ENCODE measurements at regions not wholly inside any gene's neighbourhood (a gene's known extent, or its start where the extent isn't known, plus 50 kb on each side); places are given as distances from the start of the nearest gene placed in this dataset.

DNA sequence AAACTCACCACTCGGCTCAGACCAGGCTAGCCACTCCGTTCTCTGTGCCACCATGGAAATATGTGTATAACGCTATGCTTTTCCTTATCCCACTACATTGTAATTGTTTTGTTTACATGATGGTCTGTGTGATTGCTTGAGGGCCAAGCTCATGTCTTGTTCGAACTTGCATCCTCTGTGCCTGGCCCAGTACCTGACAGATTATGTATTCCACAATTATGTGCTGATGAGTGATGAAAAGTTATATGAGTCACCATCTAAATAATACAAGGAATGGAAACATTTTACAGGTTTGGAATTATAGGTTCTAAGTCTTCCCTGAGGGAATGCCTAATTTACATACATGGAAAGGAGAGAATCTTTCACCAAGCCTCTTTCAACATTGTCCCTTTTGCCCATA lies 137.4 kb downstream of the C7orf25 start:
- Mint-ChIP-seq H3K9me3 (peaks cover 7% of the 10 kb centered on the region), H3K4me1 (ENCODE audit: low read depth) (no peaks in the 10 kb centered on the region), H3K36me3 (ENCODE audit: low read depth) (no peaks in the 10 kb centered on the region), H3K4me3 (no peak overlapping the region), H3K27me3 (no peaks in the 10 kb centered on the region), H3K27ac (no peak overlapping the region)

DNA sequence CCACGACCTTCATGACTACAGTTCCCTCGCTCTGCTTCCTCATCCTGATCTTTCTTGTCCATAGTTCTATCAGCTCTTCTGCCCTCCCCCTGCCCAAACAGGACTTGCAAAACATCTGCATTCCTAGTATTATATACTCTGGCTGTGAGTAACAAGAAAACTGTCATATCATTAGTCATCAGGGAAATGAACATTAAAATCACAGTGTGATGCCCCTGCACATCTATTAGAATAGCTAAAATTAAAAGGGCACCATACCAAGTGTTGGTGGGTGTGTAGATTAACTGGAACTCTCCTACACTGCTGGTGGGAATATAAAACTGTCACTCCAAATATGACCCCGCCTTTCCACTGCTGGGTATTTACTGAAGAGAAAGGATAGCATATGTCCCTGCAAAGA lies 141.8 kb downstream of the C7orf25 start:
- H3K36me3 Mint-ChIP-seq (ENCODE audit: low read depth), result no peaks in the 10 kb centered on the region
- H3K9me3 Mint-ChIP-seq, result no peaks in the 10 kb centered on the region
- no peaks in the 10 kb centered on the region for H3K4me1 Mint-ChIP-seq (ENCODE audit: low read depth)
- no peak overlapping the region for H3K27ac Mint-ChIP-seq
- peaks cover 7% of the 10 kb centered on the region for H3K27me3 Mint-ChIP-seq
- H3K4me3 Mint-ChIP-seq, result no peak overlapping the region

DNA sequence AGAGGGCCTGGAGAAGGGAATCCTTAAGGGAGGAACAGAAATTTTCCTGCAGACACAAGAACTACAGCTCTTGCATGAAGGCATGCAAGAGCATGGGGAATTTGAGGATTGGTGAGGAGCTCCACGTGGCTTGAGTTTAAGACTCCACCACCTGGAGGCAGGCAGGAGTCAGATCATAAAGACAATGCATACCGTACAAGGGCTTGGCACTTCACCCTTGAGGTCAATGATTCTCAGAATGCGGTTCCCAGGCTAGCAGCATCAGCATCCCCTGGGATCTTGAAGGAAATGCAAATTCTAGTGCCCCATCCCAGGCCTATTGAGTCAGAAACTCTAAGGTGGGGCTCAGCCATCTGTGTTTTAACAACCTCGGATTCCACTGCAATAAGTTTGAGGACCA lies 143.8 kb downstream of the C7orf25 start:
- Mint-ChIP-seq H3K4me1 (ENCODE audit: low read depth) (peaks cover 5% of the 10 kb centered on the region), H3K9me3 (peaks cover 10% of the 10 kb centered on the region), H3K27ac (no peak overlapping the region), H3K36me3 (ENCODE audit: low read depth) (no peaks in the 10 kb centered on the region), H3K27me3 (peaks cover 24% of the 10 kb centered on the region), H3K4me3 (no peak overlapping the region)

DNA sequence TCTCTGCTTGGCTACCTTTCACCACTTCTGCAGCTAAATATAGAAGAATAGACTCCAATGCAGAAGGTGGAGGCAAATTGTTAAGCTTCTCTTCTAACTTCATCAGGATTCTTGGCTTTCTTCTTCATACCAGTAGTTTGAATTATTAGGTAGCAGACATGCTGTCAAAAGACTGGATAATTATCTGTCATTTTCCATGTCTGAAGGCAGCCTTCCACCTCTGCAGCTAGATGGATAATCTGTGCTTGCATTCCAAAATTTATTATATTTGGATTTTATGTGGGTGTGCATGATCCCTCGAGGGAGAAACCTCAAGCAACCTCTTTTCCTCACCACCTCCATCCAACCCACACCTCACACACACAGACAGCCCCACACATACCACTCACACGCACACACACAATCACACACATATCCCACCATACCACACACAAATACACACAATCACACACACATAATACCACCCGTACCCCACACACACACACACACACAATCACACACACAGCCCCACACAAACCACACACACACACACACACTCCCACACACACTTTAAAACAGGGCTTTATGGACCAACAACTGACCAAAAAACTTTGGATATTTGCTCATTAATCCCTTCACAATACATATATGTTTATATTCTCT lies 145.0 kb downstream of the C7orf25 start:
- Mint-ChIP-seq H3K9me3 (peaks cover 10% of the 10 kb centered on the region), H3K27ac (no peak overlapping the region), H3K27me3 (peaks cover 28% of the 10 kb centered on the region), H3K4me1 (ENCODE audit: low read depth) (peaks cover 12% of the 10 kb centered on the region), H3K4me3 (no peak overlapping the region), H3K36me3 (ENCODE audit: low read depth) (no peaks in the 10 kb centered on the region)

DNA sequence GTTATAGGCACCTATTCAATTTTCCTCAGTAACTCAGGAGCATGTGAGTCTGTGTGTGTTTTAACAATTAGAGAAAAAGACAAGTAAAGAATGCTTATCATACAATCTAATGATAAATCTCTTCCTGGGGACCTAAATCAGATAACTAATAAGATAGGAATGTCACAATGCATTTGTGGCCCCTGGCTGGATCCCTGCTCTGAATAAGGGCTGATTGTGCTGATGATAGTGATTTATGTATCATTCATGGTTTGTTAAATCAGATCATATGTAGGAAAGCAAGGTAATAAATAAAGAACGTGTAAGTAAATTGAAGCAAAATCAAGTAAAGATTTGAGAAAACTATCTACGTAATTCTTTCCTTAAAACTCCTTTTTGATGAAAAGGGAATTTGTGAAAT lies 145.9 kb downstream of the C7orf25 start:
- no peak overlapping the region for H3K27ac Mint-ChIP-seq
- H3K9me3 Mint-ChIP-seq, result peaks cover 10% of the 10 kb centered on the region
- H3K4me1 Mint-ChIP-seq (ENCODE audit: low read depth), result peaks cover 12% of the 10 kb centered on the region
- H3K36me3 Mint-ChIP-seq (ENCODE audit: low read depth), result no peaks in the 10 kb centered on the region
- H3K4me3 Mint-ChIP-seq, result no peak overlapping the region
- peaks cover 28% of the 10 kb centered on the region for H3K27me3 Mint-ChIP-seq

DNA sequence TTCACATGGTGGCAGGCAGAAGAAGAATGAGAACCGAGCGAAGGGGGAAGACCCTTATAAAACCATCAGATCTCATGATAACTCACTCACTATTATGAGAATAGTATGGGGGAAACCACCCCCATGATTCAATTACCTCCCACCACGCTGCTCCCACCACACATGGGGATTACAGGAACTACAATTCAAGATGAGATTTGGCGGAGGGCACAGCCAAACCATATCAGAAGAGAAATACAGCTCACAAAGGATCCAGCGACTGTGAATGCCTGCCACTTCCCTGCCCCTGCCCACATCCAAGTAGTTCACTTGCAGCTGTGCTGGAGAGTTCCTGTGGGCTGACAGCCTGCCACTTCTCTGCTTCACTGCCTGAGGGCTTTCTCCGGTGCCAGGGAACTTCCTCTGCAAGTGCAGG lies 148.7 kb downstream of the C7orf25 start:
- H3K9me3 Mint-ChIP-seq, result peaks cover 10% of the 10 kb centered on the region
- no peak overlapping the region for H3K27ac Mint-ChIP-seq
- H3K4me3 Mint-ChIP-seq, result no peak overlapping the region
- peaks cover 35% of the 10 kb centered on the region for H3K27me3 Mint-ChIP-seq
- no peaks in the 10 kb centered on the region for H3K36me3 Mint-ChIP-seq (ENCODE audit: low read depth)
- peaks cover 12% of the 10 kb centered on the region for H3K4me1 Mint-ChIP-seq (ENCODE audit: low read depth)

DNA sequence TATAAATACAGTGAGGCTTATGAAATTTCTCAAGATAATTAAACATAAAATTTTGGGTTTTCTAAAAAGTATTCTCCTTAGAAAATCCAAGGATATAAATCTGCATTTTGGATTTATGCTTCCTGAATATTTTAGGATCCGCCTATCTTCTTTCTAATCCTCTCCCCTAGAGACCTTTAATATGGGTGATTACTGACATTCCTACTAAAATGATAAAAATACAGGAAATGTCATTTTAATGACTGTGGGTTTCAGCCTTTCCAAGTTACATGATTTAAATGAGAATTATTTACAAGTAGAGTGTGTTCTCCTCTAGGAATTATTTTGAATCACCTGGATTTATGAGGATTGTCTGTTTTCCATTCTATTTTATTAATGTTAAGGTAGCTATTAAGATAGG lies 150.4 kb downstream of the C7orf25 start:
- Mint-ChIP-seq H3K27ac (no peak overlapping the region), H3K27me3 (peaks cover 37% of the 10 kb centered on the region), H3K4me1 (ENCODE audit: low read depth) (peaks cover 12% of the 10 kb centered on the region), H3K4me3 (no peak overlapping the region), H3K36me3 (ENCODE audit: low read depth) (no peaks in the 10 kb centered on the region), H3K9me3 (peaks cover 10% of the 10 kb centered on the region)

DNA sequence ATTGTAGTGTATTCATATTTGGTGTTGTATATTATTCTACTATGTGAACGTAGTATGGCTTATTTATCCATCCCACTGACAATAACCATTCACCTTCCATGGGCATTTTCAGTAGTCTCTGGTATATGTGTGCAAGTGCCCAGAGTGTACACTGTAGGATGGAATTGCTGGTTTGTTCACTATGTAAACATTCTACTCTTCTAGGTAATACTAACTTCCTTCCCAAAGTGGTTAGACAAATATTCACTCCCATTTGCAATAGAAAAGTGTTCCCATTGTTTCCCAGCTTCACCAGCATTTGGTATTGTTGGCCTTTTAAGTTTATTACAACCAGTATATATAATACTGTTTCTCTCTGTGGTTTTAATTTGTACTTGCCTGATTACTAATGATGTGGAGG lies 153.7 kb downstream of the C7orf25 start:
- Mint-ChIP-seq H3K4me3 (no peak overlapping the region), H3K4me1 (ENCODE audit: low read depth) (peaks cover 8% of the 10 kb centered on the region), H3K27me3 (peaks cover 18% of the 10 kb centered on the region), H3K9me3 (no peaks in the 10 kb centered on the region), H3K36me3 (ENCODE audit: low read depth) (no peaks in the 10 kb centered on the region), H3K27ac (no peak overlapping the region)

DNA sequence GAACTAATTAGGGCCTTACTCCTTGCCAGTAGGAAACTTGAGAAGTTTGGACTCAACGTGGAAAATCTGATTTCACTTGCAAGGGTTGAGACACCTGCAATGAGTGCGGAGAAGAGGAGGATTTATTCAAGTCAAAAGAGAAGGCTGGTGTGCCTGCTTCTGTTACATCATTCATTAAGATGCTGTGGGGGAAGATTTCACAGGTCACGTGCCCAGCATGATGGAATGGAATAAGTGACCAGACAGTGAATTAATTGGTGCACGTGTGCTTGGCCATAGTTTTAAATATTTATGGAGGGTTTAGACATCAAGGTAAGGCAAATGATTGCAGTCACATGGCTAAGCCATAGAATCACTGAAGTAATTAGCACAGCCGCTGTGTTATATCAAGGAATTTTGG lies 155.0 kb downstream of the C7orf25 start:
- H3K36me3 Mint-ChIP-seq (ENCODE audit: low read depth), result no peaks in the 10 kb centered on the region
- no peaks in the 10 kb centered on the region for H3K9me3 Mint-ChIP-seq
- no peak overlapping the region for H3K4me3 Mint-ChIP-seq
- H3K27me3 Mint-ChIP-seq, result peaks cover 14% of the 10 kb centered on the region
- no peaks in the 10 kb centered on the region for H3K4me1 Mint-ChIP-seq (ENCODE audit: low read depth)
- no peak overlapping the region for H3K27ac Mint-ChIP-seq

DNA sequence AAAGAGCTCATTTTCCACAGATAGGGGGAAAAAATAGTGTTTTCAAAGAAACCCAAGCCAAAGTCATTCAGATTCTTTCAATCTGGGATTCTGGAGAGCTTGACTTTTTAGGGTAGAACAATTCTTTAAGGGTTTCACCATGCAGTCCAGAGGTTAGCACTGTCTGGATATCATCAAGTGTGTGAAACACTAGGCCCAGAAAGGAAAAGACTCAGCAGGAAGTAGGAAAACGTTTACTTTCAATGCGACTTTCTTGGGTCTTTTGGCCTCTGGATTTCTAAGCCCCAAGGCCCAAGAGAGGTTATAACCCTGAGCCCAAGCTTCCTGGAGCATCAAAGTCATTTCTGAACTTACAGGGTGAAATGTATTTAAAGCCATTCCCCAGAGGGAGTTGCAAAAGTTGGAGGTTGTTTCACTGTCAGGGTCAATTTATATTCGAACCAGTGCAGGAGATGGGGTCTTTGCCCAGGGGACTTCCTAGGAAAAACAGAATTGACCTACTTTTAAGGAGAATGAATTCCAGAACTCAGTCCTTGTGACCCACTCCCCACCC lies 158.0 kb downstream of the C7orf25 start:
- Mint-ChIP-seq H3K4me1 (ENCODE audit: low read depth) (no peaks in the 10 kb centered on the region), H3K27me3 (peaks cover 11% of the 10 kb centered on the region), H3K9me3 (peaks cover 5% of the 10 kb centered on the region), H3K27ac (no peak overlapping the region), H3K4me3 (no peak overlapping the region), H3K36me3 (ENCODE audit: low read depth) (no peaks in the 10 kb centered on the region)

DNA sequence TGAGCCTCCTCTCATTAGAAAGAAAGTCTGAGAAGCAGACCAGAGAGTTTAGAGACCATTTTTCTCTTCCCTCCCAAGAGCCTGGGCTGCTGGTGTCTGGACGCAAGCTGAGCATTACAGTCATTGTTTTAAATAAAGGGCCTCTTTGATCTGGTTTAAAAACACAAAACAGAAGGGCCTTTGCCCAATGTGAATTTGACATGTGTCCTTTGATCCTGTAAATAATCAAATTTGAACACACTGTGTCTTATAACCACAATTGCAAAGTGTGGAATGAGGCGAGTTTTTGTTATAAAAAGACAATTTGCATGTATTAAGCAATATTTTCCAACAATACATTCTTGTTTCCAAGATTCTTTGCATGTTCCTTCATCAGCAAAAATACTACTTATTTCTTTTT lies 158.5 kb downstream of the C7orf25 start:
- H3K4me3 Mint-ChIP-seq, result no peak overlapping the region
- H3K9me3 Mint-ChIP-seq, result peaks cover 5% of the 10 kb centered on the region
- no peaks in the 10 kb centered on the region for H3K36me3 Mint-ChIP-seq (ENCODE audit: low read depth)
- H3K4me1 Mint-ChIP-seq (ENCODE audit: low read depth), result no peaks in the 10 kb centered on the region
- H3K27ac Mint-ChIP-seq, result no peak overlapping the region
- H3K27me3 Mint-ChIP-seq, result peaks cover 11% of the 10 kb centered on the region

DNA sequence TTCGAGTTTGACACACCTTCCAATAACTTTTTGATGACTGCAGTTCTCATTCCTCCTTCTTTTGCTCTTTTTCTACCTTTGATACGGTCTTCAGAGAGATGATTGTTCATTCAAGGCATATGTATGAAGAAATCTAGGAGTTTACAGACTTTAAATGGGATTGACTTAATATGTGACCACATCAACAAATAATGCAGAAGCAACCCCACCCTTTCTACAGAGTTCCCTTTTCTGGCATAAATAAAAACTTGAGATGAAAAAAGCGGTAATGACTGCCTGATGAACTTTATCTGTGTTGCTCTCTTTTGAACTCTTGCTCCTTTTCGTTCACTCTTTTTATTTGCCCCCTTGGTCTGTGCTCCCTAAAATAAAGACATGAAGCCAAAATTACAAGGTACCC lies 161.7 kb downstream of the C7orf25 start:
- Mint-ChIP-seq H3K4me3 (no peak overlapping the region), H3K27me3 (peaks cover 3% of the 10 kb centered on the region), H3K4me1 (ENCODE audit: low read depth) (no peaks in the 10 kb centered on the region), H3K9me3 (peaks cover 9% of the 10 kb centered on the region), H3K36me3 (ENCODE audit: low read depth) (no peaks in the 10 kb centered on the region), H3K27ac (no peak overlapping the region)

DNA sequence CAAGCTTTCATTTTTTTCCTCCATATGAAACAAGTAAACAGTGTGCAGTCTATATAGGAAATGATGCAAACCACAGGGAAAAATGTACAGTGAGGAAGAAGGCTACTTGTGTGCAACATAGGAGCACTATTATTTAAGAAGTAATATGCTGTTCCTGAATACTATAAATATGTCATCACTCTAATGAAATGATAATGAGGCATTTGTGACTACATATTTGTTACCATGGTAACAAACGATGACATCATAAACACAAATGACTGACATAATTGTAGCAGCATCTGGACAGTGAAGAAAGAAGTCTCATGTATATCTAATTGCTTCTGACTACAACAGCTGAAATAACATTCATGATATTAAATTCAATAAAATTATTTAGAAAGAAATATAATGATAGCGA lies 164.8 kb downstream of the C7orf25 start:
- Mint-ChIP-seq H3K4me3 (no peak overlapping the region), H3K9me3 (peaks cover 9% of the 10 kb centered on the region), H3K4me1 (ENCODE audit: low read depth) (no peaks in the 10 kb centered on the region), H3K27me3 (peaks cover 8% of the 10 kb centered on the region), H3K36me3 (ENCODE audit: low read depth) (no peaks in the 10 kb centered on the region), H3K27ac (no peak overlapping the region)

DNA sequence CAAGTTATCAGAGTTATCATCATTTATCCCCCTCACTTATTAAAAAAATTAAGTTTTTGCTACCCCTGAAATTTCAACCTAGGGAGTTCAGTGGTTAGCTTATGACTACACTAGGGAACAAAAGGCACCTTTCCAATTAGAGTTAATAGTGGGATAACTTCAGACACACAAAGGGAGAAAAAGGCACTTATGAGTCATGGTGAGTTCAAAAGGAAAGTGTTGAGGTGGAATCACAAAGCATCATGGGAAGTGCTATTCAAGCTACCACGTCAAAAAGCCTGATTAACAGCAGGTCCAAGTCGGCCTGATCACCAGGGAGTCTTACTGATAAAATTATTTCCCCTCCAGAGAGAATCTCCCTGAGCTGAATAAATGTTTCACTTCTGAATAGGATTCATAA lies 165.7 kb downstream of the C7orf25 start:
- H3K9me3 Mint-ChIP-seq, result peaks cover 9% of the 10 kb centered on the region
- H3K36me3 Mint-ChIP-seq (ENCODE audit: low read depth), result no peaks in the 10 kb centered on the region
- H3K4me1 Mint-ChIP-seq (ENCODE audit: low read depth), result no peaks in the 10 kb centered on the region
- H3K4me3 Mint-ChIP-seq, result no peak overlapping the region
- H3K27ac Mint-ChIP-seq, result no peak overlapping the region
- peaks cover 8% of the 10 kb centered on the region for H3K27me3 Mint-ChIP-seq

DNA sequence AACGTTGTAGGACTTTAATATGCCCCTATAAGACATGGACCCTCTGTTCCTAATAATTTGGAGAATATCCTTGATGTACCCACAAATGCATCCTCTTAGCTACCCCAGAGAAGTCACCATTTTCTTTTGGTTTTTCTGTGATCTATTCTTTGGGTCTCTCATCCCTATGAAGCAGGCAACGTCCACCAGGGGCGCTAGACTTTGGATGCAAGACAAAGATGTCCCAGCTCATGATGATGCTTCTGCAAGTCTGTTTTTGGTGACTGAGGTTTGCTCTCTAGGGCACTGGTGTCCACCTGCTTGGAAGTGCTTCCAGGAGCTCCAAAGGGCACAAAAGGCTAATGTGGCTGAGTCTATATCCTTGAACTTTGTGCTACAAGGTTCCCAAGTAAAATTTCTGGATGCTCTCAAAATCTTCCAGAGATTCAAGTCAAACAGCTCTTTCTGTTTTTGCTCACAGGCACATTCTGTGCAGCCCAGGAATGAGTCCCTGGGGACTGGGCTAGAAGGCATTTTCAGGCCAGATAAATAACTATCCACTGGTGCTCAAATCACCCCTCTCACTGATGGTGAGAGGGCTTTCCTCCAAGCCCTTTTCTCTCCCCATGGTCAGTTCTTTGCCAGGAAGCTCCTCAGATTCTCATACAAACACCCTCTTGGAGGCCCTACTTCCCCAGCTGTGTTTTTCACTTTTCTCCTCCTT lies 166.4 kb downstream of the C7orf25 start:
- no peaks in the 10 kb centered on the region for H3K4me1 Mint-ChIP-seq (ENCODE audit: low read depth)
- H3K27ac Mint-ChIP-seq, result no peak overlapping the region
- no peak overlapping the region for H3K4me3 Mint-ChIP-seq
- peaks cover 9% of the 10 kb centered on the region for H3K9me3 Mint-ChIP-seq
- H3K27me3 Mint-ChIP-seq, result peaks cover 8% of the 10 kb centered on the region
- no peaks in the 10 kb centered on the region for H3K36me3 Mint-ChIP-seq (ENCODE audit: low read depth)

DNA sequence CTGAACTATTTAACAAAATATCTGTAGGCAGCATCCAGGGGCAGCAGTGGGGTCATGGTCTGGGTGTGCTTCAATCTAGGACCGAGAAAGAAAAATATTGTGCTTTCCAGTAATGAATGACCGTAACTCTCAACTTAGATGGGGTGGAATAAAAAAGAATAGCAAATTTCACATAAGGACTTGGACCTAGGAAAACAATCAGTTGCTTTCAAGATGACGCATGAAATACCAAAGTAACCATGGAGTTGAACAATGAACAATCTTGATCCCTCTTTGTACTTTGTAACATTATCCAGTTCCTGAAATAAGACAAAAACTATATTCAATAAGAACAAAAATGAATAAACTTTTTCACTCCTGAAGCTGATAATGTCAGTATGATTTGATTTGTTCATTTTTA lies 167.1 kb downstream of the C7orf25 start:
- no peaks in the 10 kb centered on the region for H3K4me1 Mint-ChIP-seq (ENCODE audit: low read depth)
- H3K27me3 Mint-ChIP-seq, result peaks cover 8% of the 10 kb centered on the region
- peaks cover 9% of the 10 kb centered on the region for H3K9me3 Mint-ChIP-seq
- no peak overlapping the region for H3K4me3 Mint-ChIP-seq
- no peak overlapping the region for H3K27ac Mint-ChIP-seq
- H3K36me3 Mint-ChIP-seq (ENCODE audit: low read depth), result no peaks in the 10 kb centered on the region

All from stimulated activated naive CD8-positive, alpha-beta T cell treated with anti-CD3 and anti-CD28 coated beads, Interleukin-15, Interleukin-2, amounts not matched to agents 100 ng/mL and 50 ng/mL, for 24 hours (primary cell).